Dermis microvascular lymphatic vessel endothelial cell (primary cell): ENCODE measurements at regions not wholly inside any gene's neighbourhood (a gene's known extent, or its start where the extent isn't known, plus 50 kb on each side); places are given as distances from the start of the nearest gene placed in this dataset.
"Not testable (repeated sequence)": the region's sequence is repeated elsewhere in the genome, so short reads cannot be mapped to it uniquely, and the experiment has no call there.

Experiments
- DNase-seq, 2 donors: peaks; one replicate each; pipeline versions ENCODE4 v3.0.0 to v3.0.0-alpha.2; 2010; ENCODE audit warnings: low read depth in 2 of 2

DNA sequence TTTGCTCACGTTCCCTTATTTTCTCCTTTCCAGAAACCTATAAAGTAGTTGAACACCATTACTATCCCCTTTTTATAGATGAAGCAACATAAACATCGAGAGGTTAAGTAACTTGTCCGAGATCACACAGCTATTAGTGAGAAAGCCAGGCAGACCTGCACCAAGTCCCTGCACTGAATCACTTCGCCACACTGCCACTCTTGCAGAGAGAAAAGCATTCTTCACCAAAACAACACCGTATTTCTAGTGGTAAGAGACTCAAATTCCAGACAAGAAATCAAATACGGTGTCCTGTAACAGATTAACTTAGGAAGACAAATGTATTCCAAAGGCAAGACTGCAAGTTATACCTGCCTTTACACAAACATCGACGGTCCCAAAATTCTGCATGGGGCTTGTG lies 82.0 kb upstream of the DMRT1 start:
- no peak for DNase-seq

DNA sequence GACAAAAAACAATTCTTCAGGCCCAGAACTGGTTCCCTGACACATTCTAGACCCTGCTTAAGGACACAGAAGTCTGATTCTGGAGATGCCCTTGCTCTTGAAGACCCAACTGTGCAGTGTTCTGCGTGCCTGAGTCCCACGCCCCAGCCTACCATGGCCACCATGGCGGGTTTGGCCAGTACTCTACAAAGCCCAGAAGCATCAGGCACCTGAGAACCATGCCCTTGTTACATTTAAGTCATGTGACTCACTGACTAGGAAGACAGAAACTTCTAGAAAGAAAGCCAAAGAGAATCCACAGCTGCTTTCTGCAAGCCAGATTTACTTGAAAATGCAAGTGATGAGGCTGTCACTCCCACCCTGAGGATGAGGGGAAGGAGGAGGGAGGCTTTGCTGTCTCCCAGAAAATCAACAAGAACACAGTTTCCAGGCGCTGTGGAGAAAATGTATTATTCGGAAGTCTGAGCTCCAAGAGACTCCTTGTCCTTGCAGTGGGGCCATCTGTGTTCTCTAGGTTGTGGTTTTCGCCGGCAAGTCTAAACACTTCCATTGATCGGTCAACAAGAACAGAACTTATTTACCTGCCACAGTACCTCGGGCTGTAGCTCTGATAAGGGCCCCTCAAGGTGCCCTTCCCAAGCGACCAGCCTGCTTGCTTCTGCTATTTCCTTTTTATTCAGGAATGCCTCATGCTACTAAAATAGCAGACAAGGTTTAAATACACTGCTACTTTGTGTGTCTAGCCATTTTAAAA lies 81.3 kb upstream of the DMRT1 start:
- no peak for DNase-seq

DNA sequence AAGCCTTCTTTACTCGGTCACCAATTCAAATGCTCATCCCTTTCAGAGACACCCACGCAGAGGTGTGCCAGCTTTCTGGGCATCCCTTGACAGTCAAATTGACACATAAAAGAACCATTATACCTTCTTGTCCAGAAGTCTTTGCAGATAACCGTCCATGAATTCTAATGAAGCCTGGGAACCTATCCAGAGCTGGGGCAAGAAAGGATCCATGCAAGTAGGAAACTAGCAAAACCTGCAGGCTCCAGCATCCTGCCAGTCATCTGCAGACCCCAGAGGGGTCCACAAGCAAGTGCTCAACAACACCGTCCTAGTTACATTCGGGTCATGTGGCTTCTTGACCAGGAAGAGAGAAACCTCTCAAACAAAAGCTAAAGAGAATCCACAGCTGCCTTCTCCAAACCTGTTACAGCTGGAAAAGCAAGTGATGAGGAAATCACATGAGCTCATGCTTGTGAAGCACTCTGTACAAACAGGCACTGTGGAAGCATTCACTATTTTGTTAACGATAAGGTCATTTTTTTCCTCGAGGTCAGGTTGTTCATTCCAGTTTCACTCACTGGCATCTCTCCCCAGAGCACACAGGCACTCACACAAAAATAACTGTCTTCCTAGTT lies 80.2 kb upstream of the DMRT1 start:
- DNase-seq = peak; percentile 74 to 85

DNA sequence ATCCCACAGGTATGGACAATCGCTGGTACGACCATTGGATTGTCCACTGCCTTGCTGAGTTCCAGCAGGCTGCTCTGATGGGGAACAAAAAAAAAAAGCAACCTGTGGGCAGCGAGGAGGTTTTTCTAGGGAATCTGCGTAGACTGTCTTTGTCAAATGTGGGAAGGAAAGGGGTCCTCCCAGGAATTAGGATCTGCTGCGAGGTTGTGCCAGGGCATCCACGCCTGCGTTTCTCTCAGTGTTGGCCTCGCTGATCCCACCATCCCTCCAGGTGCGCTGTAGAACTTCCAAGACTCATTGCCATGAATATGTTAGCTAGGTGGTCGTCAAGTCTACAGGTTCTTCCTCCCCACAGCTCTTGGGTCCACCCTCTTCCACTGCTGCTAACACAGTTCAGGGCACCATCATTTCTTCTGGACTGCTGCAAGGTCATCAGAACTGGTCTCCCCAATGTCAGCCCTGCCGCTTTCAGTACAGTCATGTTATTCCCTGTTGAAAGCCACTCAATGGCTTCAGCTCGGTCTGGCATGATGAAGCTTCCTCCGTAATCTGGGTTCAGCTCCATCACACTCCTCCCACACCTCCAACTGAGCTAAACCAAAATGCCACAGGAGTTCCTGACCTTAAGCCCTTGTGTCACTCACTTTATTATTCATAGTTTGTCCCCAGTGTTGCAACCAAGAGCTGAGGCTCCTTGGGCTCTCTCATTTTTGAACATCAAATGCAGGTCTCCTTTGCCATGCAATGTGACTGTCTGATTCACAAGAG lies 79.5 kb upstream of the DMRT1 start:
- DNase-seq = no peak

GRCh38 chr9:763692-764091 lies 77.8 kb upstream of the DMRT1 start:
- no peak for DNase-seq

DNA sequence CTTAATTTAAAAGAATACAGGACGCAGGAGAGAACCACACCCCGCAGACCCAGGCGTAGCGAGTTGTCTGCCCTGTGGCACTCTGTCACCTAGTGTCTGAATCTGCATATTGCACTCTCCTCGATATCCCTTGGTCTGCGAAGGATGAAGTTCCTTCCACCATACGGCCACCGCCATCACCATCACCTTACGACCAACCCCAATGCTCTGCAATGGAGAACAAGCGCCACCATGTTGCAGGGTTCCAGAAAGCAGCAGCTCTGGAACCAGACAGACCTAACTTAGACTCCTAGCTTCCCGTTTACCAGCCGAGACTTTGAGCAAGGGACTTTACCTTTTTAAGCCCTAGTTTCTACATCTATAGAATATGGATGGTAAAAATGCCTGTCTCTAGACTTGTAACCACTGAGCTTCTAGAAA lies 77.4 kb upstream of the DMRT1 start:
- DNase-seq = peak; percentile 72 to 88

DNA sequence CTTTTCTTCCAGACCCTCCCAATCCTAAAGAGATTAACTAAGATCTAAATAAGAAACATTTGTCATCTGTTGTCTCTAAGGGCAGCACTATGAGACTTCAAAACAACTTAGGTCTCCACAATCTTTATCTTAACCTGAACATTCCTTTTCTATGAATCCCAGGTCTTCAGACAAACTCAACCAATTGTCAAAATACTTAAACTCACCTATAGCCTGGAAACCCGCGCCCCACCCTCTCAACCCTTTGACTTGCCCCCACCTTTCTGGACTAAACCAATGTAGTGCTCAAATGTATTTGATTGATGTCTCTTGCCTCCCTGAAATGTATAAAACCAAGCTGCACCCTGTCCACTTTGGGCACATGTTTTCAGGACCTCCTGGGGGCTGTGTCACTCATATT lies 76.5 kb upstream of the DMRT1 start:
- no peak for DNase-seq

- DNase-seq = not testable (repeated sequence)
Observed at GRCh38 chr9:767061-767561, 74.4 kb upstream of the DMRT1 start.

GRCh38 chr9:776086-776485 lies 65.4 kb upstream of the DMRT1 start:
- no peak for DNase-seq

GRCh38 chr9:777978-778377 lies 63.5 kb upstream of the DMRT1 start:
- no peak for DNase-seq

GRCh38 chr9:784202-784601 lies 57.3 kb upstream of the DMRT1 start:
- no peak for DNase-seq

DNA sequence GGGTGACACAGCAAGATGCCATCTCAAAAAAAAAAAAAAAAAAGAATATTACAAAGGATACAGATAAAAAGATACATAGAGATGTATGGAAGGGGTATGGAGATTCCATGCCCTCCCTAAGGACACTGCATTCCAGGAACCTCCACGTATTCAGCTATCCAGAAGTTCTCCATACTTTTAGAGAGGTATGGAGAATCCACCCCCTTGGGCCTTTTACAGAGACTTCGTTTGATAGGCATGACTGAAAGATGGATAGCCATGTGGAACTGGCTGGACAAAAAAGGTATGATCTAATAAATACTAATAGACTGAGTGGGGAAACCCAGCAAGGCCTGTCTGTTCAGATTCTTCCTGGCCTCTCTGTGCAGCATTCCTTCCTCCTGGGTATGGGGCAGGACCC lies 56.6 kb upstream of the DMRT1 start:
- no peak for DNase-seq

DNA sequence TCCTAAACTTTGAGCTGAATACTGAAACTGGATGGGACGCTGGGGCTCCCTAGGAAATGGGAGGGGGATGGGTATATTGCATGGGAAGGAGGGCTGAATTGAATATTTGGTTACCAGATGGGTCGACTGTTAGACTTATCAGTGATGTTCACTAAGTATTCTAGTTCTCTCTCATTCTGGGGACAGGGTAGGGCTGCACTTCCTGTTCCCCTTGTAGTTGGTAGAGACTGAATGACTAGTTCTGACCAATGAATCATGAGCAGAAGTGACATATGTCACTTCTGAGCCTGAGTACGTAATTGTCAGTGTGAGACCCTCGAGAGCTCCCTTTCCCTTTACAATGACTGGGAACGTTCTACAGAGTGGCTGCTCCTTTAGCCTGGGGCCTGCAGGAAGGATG lies 55.5 kb upstream of the DMRT1 start:
- no peak for DNase-seq

DNA sequence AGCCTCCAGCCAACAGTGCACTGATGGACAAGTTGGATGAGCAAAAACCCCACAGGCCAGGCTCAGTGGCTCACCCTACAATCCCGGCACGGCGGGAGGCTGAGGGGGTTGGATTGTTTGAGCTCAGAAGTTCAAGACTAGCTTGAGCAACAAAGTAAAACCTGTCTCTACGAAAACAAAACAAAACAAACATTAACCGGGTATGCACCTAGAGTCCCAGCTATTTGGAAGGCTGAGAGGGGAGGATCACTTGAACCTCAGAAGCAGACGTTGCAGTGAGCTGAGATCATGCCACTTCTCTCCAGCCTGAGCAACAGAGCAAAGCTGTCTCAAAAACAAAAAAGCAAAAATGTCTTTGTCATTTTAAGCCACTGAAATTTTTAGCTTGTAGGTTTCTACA lies 55.1 kb upstream of the DMRT1 start:
- no peak for DNase-seq

GRCh38 chr9:788777-789176 lies 52.7 kb upstream of the DMRT1 start:
- no peak for DNase-seq
